SJSA1 (cell line): ENCODE measurements at regions not wholly inside any gene's neighbourhood (a gene's known extent, or its start where the extent isn't known, plus 50 kb on each side); places are given as distances from the start of the nearest gene placed in this dataset.
"Not testable (repeated sequence)": the region's sequence is repeated elsewhere in the genome, so short reads cannot be mapped to it uniquely, and the experiment has no call there.

Experiments used
- DNase-seq, 2 experiments: peaks; one replicate each; pipeline ENCODE4 v3.0.0-alpha.2; 2015 to 2020; ENCODE audit warnings: low spot score in 2 of 2, low read depth in 1 of 2
- H3K27ac ChIP-seq: fragments of 250-450 bp; sonication (Bioruptor Pico); 2 replicates; pipeline ENCODE4 v1.5.1; 2020; ENCODE audit warnings: mild to moderate bottlenecking, moderate library complexity
- H3K27me3 ChIP-seq: fragments of 250-450 bp; sonication (Bioruptor Pico); replicated peaks from 2 replicates; pipeline ENCODE4 v1.5.1; 2020; ENCODE audit warnings: mild to moderate bottlenecking, moderate library complexity
- H3K36me3 ChIP-seq: fragments of 250-450 bp; sonication (Bioruptor Pico); 2 replicates; pipeline ENCODE4 v1.5.1; 2020; ENCODE audit warnings: mild to moderate bottlenecking
- H3K4me1 ChIP-seq: fragments of 250-450 bp; sonication (Bioruptor Pico); replicated peaks from 2 replicates; pipeline ENCODE4 v1.6.1; 2021; ENCODE audit warnings: mild to moderate bottlenecking
- H3K4me3 ChIP-seq: fragments of 250-450 bp; sonication (Bioruptor Pico); 2 replicates; pipeline ENCODE4 v1.5.1; 2020; ENCODE audit warnings: mild to moderate bottlenecking
- H3K9me3 ChIP-seq: fragments of 250-450 bp; sonication (Bioruptor Pico); replicated peaks from 2 replicates; pipeline ENCODE4 v1.5.1; 2020; ENCODE audit warnings: mild to moderate bottlenecking

DNA sequence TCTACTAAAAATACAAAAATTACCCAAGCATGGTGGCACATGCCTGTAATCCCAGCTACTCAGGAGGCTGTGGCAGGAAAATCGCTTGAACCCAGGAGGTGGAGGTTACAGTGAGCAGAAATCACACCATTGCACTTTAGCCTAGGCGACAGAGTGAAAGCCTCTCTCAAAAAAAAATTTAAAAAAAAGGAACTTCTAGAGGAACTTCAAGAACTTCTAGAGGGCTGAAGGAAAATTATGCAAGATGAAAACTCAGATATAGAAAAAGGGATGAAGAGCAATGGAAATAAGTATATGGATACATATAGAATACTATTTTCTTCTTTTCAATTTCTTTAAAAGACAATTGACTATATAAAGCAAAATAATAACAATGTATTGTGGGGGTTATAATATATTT, 51.2 kb upstream of the PRR5 start:
- Histone ChIP-seq H3K4me3 (no peak overlapping the region), H3K4me1 (no peaks in the 10 kb centered on the region), H3K36me3 (no peaks in the 10 kb centered on the region), H3K27me3 (no peaks in the 10 kb centered on the region), H3K27ac (no peak overlapping the region), H3K9me3 (no peaks in the 10 kb centered on the region)
- no peak for DNase-seq

DNA sequence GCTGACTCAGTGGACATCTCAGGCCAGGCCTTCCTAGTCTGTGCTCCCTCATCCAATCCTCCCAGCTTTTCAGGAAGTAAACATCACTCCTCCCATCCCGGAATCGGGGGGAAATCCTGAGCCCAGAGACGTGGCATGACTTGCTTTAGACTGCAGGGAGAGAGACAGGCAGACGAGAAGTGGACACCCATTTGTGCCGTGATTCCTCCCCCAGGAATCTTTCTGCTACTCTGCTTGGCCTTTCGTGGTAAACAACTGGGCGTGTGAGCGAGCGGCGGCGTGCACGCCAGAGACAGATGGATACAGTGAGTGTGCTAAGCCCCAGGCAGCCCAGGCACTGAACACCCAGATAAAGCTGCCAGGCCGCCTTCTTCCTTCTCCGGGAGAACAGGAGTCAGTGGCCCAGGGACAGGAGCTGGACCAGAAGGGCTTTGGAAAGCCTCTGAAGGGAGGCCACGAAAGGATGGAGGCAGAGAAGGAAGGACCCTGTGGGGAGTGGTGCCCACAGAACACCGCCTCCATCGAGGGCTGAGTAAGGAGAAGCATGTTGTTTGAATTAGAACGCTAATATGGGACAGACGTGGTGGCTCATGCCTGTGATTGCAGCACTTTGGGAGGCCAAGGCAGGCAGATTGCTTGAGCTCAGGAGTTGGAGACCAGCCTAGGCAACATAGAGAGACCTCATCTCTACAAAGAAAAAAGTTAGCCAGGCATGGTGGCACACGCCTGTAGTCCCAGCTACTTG, 53.0 kb upstream of the PRR5 start:
- DNase-seq: no peak
- Histone ChIP-seq H3K27me3 (no peaks in the 10 kb centered on the region), H3K36me3 (no peaks in the 10 kb centered on the region), H3K4me3 (no peak overlapping the region), H3K4me1 (no peaks in the 10 kb centered on the region), H3K9me3 (no peaks in the 10 kb centered on the region), H3K27ac (no peak overlapping the region)

DNA sequence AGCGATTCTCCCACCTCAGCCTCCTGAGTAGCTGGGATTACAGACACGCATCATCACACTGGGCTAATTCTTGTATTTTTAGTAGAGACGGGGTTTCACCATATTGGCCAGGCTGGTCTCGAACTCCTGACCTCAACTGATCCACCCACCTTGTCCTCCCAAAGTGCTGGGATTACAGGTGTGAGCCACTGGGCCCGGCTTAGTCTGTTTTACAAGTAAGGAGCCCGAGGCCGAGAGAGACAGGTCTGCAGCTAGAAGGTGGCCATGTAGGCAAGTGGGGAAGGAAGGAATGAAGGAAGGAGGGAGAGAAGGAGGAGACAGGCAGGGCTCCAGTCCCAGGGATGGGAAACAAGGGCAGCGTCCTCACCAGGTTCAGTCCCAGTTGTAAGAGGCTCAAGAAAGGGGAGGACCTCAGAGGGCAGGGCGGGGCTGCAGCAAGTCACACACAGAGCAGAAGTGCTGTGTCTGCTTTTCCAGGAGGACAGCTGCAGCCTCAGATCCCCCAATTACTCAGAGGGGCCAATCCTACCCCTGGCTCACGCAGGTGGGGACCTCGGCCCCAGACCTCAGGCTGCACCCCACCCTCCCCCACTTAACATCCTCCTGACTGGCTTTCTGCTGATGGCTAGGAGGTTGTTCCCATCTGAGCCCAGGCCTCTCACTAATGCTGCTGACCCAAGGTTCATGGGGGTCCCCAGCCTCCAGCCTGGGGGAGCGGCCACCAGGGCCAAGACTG, 53.8 kb upstream of the PRR5 start:
- DNase-seq: no peak
- Histone ChIP-seq H3K27ac (no peak overlapping the region), H3K4me3 (no peak overlapping the region), H3K9me3 (no peaks in the 10 kb centered on the region), H3K4me1 (no peaks in the 10 kb centered on the region), H3K36me3 (no peaks in the 10 kb centered on the region), H3K27me3 (no peaks in the 10 kb centered on the region)

DNA sequence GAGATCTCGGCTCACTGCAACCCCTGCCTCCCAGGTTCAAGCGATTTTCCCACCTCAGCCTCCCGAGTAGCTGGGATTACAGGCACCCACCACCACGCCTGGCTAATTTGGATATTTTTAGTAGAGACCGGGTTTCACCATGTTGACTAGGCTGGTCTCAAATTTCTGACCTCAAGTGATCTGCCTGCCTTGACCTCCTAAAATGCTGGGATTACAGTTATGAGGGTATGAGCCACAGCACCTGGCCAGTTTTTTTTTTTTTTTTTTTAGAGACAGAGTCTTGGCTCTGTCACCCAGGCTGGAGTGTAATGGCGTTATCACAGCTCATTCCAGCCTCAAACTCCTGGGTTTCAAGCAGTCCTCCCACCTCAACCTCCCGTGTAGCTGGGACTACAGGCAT, 54.9 kb upstream of the PRR5 start:
- H3K27me3 ChIP-seq: no peaks in the 10 kb centered on the region

DNA sequence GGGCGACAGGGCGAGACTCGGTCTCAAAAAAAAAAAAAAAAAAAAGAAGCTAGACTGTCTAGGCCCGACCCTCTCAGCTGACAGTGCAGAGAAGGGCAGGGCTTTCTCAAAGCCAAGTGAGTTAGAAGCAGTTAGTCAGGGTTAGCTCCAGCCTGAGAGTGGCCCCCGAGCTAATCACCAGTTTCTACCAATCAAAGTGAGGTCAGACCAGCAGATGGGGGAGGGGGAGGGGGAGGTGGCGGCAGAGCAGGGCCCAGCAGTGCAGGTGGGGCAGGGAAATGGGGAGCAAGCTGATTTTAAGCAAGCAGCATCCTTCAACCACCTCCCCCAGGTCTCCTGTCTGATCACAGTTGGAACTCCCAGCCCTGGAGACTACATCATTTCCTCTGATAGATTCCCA, 55.3 kb upstream of the PRR5 start:
- Histone ChIP-seq H3K36me3 (no peaks in the 10 kb centered on the region), H3K4me3 (no peak overlapping the region), H3K4me1 (no peaks in the 10 kb centered on the region), H3K27ac (no peak overlapping the region), H3K9me3 (no peaks in the 10 kb centered on the region), H3K27me3 (no peaks in the 10 kb centered on the region)
- DNase-seq: no peak

More for the DNA sequence above, 54.9 kb upstream of the PRR5 start:
- Histone ChIP-seq H3K27ac (no peak overlapping the region), H3K36me3 (no peaks in the 10 kb centered on the region), H3K4me1 (no peaks in the 10 kb centered on the region), H3K4me3 (no peak overlapping the region), H3K9me3 (no peaks in the 10 kb centered on the region)
- no peak for DNase-seq

DNA sequence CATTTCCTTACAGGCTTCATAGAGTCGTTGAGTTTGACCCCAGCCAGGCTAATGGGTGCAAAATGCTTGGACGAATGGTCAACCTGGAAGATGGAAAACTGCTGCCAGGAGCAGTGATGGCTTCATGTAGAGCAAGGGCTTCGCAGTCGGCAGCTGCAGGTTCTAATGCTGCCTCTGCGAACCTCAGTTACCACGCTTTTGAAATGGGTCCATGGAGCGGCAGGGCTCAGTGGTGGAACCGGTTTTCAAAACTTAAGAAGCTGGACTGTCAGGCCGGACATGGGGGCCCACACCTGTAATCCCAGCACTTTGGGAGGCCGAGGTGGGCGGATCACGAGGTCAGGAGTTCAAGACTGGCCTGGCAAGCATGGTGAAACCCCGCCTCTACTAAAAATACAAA, 55.9 kb upstream of the PRR5 start:
- no peaks in the 10 kb centered on the region for H3K4me1 ChIP-seq
- no peaks in the 10 kb centered on the region for H3K9me3 ChIP-seq
- no peaks in the 10 kb centered on the region for H3K36me3 ChIP-seq
- H3K27me3 ChIP-seq: no peaks in the 10 kb centered on the region
- DNase-seq: no peak
- H3K27ac ChIP-seq: no peak overlapping the region
- H3K4me3 ChIP-seq: no peak overlapping the region

DNA sequence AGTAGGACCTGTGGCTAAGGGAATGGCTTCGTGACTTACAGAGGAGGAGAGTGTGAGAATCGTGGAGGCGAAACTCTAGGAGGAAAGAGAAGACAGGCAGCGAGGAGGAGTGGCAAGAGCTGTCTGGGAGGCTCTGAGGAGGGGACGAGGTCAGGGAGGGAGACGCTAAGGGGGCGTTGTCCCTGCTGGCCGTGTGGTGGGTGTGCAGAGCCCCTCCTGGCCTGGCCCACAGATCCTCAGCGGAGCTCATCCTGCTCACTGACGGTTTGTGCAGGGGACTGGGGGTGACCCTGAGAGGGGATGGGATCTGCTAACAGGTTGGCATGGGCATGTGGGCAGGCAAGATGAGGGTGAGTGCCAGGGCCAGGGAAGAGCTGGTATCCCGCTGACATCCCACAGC, 56.5 kb upstream of the PRR5 start:
- Histone ChIP-seq H3K9me3 (no peaks in the 10 kb centered on the region), H3K27me3 (no peaks in the 10 kb centered on the region), H3K4me3 (no peak overlapping the region), H3K36me3 (no peaks in the 10 kb centered on the region), H3K27ac (no peak overlapping the region), H3K4me1 (no peaks in the 10 kb centered on the region)
- no peak for DNase-seq

DNA sequence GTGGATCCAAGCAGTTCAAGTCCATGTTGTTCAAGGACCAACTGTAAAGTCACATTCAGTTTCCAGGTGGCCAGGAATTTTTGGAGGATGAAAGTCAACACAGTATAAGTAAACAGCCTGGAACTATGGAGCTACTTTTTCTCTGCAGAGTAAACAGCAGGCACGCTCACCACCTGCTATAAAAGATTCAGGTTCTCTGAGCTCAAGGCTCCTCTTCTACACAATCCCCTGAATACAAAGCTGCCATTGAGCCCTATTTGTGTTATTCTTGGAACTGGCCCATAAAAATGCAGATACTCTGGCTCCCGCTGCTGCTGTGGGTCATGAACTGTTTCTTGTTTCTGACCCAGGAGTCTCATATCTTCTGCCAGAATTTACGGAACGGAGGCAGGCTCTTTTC, 56.9 kb upstream of the PRR5 start:
- DNase-seq: no peak
- Histone ChIP-seq H3K4me3 (no peak overlapping the region), H3K9me3 (no peaks in the 10 kb centered on the region), H3K27me3 (no peaks in the 10 kb centered on the region), H3K36me3 (no peaks in the 10 kb centered on the region), H3K27ac (no peak overlapping the region), H3K4me1 (no peaks in the 10 kb centered on the region)

DNA sequence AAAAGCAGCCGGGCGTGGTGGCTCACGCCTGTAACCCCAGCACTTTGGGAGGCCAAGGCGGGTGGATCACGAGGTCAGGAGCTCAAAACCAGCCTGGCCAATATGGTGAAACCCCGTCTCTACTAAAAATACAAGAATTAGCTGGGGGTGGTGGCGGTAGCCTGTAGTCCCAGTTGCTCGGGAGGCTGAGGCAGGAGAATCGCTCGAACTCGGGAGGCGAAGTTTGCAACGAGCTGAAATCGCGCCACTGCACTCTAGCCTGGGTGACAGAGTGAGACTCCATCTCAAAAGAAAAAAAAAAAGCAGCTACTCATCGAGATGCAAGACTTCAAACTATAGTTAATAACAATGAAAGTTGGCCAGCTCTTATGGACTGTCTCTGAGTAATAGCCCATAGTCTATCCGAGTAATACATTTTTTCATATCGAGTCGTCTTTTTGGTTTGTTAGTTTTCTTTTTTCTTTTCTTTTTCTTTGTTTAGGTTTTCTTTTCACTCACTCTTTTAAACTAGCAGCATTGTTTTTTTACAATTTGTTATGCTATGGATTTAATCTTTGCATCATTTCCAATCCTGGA, 58.4 kb upstream of the PRR5 start:
- not testable (repeated sequence) for H3K36me3 ChIP-seq, DNase-seq, H3K9me3 ChIP-seq, H3K4me1 ChIP-seq, H3K27ac ChIP-seq, H3K4me3 ChIP-seq, H3K27me3 ChIP-seq

DNA sequence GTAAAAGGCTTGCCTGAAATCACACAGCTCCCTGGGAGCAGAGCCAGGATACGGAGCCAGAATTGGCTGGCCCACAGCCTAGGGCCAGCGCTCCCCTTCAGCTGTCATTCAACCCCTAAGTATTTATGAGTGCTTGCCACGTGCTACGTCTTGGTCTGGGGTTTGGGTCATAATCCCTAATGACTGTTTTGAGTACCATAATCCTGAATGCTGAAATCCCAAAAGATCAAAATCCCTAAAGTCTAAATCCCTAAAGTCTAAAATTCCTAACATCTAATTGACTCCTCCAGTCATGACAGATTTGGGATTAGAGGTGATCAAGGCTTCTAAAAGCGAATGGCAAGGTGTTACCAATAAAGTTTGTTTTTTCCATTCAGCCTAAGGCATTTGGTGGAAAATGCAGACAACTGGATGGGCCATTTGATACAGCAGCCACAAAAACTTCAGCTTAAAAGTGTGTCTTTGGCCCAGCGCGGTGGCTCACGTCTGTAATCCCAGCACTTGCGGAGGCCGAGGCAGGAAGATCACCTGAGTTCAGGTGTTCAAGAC, 59.8 kb upstream of the PRR5 start:
- Histone ChIP-seq H3K27me3 (no peaks in the 10 kb centered on the region), H3K9me3 (no peaks in the 10 kb centered on the region), H3K4me1 (no peaks in the 10 kb centered on the region), H3K4me3 (no peak overlapping the region), H3K36me3 (no peaks in the 10 kb centered on the region), H3K27ac (no peak overlapping the region)
- no peak for DNase-seq

DNA sequence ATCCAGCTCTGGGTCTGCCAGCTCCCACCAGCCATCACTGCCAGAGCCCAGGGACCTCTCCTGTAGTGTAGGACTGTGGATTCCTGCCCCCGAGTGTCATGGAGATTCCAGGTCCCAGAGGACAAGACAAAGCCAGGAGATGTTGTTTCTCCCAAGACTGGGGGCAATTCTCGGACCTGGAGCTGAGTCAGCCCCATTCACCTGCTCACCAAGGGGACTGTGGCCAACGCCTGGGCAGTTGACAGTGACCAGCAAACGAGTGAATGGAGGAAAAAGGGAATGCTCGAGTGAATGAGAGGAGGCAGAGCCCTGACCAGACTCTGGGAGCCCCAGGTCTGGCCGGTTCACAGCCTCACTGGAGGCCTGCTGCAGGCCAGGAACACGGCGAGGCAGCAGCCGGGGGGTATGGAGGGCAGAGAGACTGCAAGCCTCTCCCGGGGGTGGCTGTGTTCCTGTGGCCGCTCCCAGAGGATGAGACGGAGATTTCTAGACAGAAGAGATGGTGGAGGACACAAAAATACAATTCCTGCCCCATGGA, 61.3 kb upstream of the PRR5 start:
- DNase-seq: no peak
- H3K4me3 ChIP-seq: no peak overlapping the region
- H3K9me3 ChIP-seq: no peaks in the 10 kb centered on the region
- H3K27me3 ChIP-seq: no peaks in the 10 kb centered on the region
- no peaks in the 10 kb centered on the region for H3K36me3 ChIP-seq
- H3K27ac ChIP-seq: no peak overlapping the region
- H3K4me1 ChIP-seq: no peaks in the 10 kb centered on the region

DNA sequence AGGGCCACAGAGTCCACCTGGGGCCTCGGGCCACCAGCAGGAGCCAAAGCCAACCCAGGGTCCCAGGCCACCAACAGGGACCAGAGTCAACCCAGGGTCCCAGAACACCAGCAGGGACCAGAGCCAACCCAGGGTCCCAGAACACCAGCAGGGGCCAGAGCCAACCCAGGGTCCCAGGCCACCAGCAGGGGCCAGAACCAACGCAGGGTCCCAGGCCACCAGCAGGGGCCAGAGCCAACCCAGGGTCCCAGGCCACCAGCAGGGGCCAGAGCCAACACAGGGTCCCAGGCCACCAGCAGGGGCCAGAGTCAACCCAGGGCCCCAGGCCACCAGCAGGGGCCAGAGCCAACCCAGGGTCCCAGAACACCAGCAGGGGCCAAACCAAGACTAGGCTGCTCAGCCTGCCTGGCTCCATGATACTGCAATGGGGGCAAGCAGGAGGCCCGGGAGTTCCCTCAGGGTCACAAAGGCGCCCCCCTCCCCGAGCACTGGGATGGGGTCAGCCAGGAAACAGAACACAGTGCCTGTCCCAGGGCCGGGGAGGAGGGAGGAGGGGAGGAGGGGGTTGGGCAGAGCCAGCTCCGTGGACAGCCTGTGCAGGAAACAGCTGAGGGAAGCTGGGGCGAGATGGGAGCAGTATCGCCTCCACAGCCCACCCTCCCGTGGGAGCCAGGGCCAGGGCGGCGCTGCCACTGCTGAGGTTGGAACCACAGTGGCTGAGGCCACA, 62.0 kb upstream of the PRR5 start:
- Histone ChIP-seq H3K9me3 (no peaks in the 10 kb centered on the region), H3K4me1 (no peaks in the 10 kb centered on the region), H3K36me3 (no peaks in the 10 kb centered on the region), H3K4me3 (no peak overlapping the region), H3K27me3 (no peaks in the 10 kb centered on the region), H3K27ac (no peak overlapping the region)
- no peak for DNase-seq

DNA sequence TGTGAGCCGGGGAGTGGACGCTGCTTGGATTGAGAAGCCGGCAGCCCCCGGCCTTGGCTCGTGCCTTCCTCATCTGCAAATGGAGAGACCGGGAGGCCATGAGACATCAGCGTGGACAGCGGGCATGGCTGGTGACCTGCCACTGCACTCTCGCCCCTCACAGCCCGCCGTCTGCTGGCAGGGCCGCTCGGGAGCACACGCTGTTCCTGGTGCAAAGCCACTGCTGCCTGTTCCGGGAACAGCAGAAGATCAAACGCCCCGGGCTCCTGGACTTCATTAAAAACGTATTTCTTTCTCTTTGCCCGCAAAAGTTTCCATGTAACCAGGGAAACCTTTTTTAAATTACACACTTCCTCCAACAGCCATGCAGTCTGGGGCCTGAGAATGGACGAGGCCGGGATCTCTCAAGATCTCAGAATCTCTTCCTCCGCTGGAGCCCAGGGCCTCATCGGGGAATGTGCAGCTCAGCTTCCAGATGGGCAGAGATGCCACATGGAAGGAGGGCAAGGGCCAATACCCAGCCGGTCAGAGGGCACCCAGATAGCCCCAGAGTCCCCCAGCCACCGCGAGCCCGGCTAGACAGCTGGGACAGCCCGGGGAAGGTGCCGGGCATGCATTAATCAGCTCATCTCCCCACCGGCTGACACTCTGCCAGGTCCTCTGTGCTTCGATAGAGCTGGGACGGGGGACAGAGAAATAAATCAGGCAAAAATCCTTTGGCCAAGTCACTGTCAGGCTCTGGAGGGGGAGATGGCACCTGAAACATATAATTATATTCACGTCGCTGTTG, 62.8 kb upstream of the PRR5 start:
- no peak overlapping the region for H3K4me3 ChIP-seq
- no peak for DNase-seq

More for the DNA sequence above, 62.8 kb upstream of the PRR5 start:
- Histone ChIP-seq H3K36me3 (no peaks in the 10 kb centered on the region), H3K27me3 (no peaks in the 10 kb centered on the region), H3K4me1 (no peaks in the 10 kb centered on the region), H3K9me3 (no peaks in the 10 kb centered on the region), H3K27ac (no peak overlapping the region)
